G401 (cell line): ENCODE measurements at regions not wholly inside any gene's neighbourhood (a gene's known extent, or its start where the extent isn't known, plus 50 kb on each side); places are given as distances from the start of the nearest gene placed in this dataset.
A peak's percentile ranks its signal among the peaks of the same experiment; 100 is the strongest.
"Not testable (repeated sequence)": the region's sequence is repeated elsewhere in the genome, so short reads cannot be mapped to it uniquely, and the experiment has no call there.

ENCODE experiments used
- DNase-seq: peaks from one replicate; pipeline ENCODE4 v3.0.0-alpha.2; 2015; ENCODE audit warnings: low spot score
- in situ Hi-C: cut with HindIII; loops from 2 replicates; pipeline ENCODE4 v1.10.0; 2016; ENCODE audit warnings: low sequenced_read_pairs, mixed read lengths

DNA sequence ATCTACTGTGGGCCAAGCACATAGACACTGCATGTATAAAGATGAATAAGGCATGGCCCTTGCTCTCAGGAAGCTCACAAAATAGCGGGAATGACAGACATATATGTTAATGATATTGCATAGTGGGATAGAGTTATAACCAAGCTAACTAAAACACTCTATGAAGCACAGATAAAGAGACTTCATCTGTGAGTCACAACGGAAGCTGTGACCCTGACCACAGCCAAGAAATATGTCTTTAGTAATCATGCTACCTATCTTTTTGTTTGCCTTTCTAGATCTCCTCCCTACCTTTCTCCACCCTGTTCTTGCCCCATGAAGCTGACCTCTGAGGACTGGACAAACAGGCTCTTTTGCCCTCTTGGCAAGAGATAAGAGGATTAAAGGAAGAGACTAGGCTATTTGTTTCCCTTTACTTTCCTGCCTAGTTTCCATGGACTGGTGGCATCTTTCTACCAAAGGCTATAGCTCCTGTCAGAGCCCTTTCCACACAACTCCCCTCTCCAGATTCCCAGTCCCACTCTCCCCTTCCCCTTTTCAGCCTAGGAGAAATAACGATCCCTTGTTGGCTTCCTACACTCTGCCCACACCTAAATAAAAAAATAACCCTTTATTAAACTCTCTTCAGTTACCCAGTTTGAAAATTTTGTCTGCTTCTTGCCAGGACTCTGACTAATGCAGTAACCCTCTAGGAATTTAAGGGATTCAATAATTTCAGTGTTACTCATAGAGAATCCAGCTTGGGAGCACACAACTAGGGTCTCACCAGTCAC is 504.9 kb upstream of the MARCKS start:
- in situ Hi-C loops = no loop called here
- no peak for DNase-seq

DNA sequence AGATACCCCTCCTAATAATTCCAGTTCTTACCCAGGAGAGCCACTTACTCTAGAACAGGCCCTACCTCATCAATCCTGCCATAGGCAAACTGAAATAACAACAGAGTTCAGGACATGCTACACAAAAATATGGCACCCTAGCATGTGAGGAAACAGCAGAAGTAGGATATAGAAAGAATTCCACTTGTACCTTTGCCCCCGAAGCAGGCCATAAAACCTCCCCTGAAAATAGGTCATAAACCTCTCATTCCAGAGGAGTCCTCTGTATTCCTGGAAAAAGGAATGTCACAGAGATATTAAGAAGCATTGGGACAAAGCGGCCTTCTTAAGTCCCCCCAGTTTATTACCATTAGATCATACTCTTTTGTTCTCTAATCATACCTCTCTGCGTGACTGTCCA is 504.3 kb upstream of the MARCKS start:
- no peak for DNase-seq
- in situ Hi-C loops = no loop called here

DNA sequence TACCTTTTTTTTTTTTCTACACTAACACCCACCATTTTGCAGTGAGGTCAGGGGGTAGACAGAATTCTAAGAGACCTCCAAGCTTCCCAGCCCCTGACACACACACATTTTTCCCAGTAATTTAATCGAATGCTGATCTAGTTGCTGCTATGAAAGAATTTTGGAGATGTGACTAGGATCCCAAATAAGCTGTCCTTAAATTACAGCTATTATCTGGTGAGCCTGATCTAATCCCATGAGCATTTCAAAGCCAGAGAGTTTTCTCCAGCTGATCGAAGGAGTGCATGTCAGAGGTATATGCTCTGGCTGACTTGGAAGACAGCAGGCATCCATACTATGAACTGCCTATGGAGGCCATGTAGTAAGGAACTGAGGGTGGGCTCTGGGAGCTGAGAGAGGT is 503.8 kb upstream of the MARCKS start:
- DNase-seq = no peak
- in situ Hi-C loops = no loop called here

DNA sequence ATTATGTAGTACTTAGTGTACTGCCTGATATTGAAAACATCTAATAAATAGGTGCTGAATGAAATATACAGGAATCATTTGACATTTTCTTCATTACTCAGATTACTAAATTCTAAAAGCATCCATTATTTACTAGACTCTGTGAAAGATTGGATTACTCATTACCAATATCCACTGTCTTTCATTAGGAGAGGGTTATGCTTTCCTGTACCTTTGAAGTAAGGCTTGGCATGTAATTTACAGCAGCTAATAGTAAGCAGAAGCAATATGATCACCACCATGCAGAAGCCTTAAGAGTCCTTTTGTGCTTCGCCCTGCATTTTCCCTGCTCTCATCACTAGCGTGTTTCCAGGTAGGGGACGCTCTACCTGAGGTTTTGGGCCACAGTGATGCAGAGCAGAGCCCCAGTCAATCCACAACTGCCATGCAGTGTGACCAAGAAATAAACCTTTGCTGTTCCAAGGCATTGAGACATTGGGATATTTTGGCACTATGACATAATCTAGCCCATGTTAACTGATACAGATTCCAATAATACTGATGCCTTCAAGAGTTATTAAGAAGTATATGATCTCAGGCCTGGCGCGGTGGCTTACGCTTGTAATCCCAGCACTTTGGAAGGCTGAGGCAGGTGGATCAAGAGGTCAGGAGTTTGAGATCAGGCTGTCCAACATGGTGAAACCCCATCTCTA is 502.8 kb upstream of the MARCKS start:
- no peak for DNase-seq
- in situ Hi-C loops = no loop called here

DNA sequence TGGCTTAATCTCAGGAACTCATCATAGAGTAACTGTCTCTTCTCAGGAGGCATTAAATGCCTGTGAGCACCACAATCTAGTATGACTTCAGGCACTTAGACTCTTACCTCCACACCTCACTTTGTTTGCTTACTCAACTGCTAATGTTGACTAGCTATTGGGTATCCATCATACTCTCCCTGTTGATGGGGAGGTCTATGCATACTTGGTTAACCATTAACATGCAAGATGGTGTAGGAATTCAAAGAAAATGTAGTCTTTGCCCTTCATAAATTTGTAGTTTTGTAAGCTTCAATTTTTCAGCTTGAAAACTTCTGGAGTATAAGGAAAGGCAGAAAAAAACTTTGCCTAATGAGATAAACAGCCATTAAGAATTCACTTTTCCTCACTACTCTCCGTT is 501.0 kb upstream of the MARCKS start:
- in situ Hi-C loops = no loop called here
- no peak for DNase-seq

DNA sequence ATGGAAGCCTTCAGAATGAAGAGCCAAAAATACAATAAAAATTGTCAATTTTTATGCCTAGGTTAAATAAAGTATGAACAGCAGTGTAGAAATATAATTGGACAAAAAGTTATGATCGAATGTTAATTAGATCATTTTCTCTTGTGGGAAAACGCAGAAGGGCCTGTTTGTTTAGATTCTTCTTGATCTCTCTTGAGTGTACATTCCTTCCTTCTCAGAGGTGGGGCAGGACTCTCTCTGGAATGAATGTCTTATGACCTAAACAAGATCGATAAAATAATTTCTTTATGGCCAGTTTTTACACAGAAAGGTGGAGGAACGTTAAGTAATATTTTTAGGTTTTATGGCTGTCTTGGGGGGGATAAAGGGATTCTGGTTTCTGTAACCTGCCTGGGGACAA is 500.1 kb upstream of the MARCKS start:
- in situ Hi-C loops = no loop called here
- no peak for DNase-seq

DNA sequence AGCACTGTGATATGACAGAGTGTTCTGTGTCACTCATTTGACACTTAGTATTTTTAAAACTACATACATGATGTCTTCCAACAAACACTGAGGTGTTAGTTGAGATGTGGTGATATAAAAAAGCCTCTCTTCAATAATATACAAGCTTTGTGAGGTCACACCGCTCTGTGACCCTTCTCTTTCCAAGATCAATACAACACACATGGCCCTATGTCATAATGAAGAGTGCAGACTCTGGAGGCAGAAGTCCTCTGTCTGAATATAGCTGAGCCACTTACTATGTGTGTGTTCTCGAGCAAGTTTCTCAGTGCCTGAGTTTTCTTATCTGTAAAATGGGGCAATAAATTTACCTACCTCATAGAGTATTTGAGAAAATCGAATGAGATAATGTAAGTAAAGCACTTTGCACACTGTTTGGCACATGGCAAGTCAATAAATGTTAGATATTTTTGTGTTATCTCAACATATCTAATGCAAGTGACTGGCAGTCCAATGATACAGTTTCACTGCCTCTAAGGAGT is 499.0 kb upstream of the MARCKS start:
- no peak for DNase-seq
- in situ Hi-C loops = no loop called here

GRCh38 chr6:113359155-113360140 is 497.7 kb upstream of the MARCKS start:
- peak; percentile 38 for DNase-seq
- in situ Hi-C loops = no loop called here

- DNase-seq = no peak
- in situ Hi-C loops = no loop called here
Measured at GRCh38 chr6:113361014-113361645, 496.0 kb upstream of the MARCKS start.

GRCh38 chr6:113362301-113363047 is 494.7 kb upstream of the MARCKS start:
- in situ Hi-C loops = no loop called here
- no peak for DNase-seq

GRCh38 chr6:113363048-113363798 is 493.9 kb upstream of the MARCKS start:
- in situ Hi-C loops = no loop called here
- DNase-seq = no peak

DNA sequence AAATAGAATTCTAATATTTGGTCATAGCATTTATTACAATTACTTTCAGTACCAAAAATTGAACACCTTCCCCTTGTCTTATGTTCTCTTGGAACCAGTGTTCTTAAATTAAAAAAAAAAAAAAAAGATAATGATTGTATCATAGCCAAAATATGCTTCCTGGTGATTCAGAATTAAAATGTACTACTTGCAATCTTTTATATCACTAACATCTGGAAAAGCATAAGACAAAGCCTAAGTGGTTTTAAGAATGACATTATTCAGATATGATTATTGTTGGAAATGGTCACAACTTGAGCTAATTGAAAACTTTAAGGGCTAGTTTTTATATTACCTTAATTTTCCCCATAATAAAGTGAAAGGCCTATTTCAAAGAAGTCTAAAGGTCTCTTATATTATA is 493.3 kb upstream of the MARCKS start:
- in situ Hi-C loops = no loop called here
- no peak for DNase-seq

GRCh38 chr6:113364766-113365165 is 492.4 kb upstream of the MARCKS start:
- in situ Hi-C loops = no loop called here
- no peak for DNase-seq

- in situ Hi-C loops = no loop called here
- DNase-seq = no peak
Measured at GRCh38 chr6:113365191-113365590, 492.0 kb upstream of the MARCKS start.

DNA sequence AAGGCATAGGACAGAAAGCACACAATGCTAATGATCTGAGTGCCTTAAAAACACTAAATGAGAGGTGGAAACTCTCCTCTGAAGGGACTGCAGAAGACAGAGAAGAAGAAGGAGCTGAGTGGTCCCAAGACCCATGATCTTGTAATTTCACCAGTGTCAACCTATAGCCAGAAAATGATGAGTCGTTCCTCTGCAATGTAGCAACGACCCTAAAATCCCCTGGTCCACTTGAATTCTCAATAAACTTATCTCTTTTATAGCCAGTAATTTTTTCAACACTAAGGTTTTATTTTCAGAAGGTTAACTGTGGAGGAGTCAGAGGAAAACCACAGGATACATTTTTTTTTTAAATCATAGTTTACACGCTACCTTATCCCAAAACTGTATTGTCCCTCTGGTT is 490.6 kb upstream of the MARCKS start:
- in situ Hi-C loops = no loop called here
- no peak for DNase-seq

- DNase-seq = no peak
- in situ Hi-C loops = no loop called here
Measured at GRCh38 chr6:113370508-113371502, 486.3 kb upstream of the MARCKS start.

DNA sequence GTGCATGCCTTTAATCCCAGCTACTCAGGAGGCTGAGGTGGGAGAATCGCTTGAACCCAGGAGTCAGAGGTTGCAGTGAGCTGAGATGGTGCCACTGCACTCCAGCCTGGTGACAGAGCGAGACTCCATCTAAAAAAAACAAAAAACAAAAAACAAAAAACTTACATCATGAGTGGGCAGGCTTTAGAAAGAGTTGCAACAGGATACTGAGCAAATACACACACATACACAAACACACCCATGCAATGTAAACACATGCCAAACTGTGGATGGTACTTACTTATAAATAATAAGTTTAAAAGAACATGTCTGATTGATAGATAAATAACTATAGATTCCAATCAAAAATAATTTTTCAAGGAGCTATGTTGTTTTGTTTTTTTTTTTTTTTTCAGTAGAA is 481.7 kb upstream of the MARCKS start:
- in situ Hi-C loops = not testable (repeated sequence)

More for the DNA sequence above, 481.7 kb upstream of the MARCKS start:
- DNase-seq = not testable (repeated sequence)
